ENCODE measurements at regions not wholly inside any gene's neighbourhood (a gene's known extent, or its start where the extent isn't known, plus 50 kb on each side); places are given as distances from the start of the nearest gene placed in this dataset.

- DNase-seq: no peak
Measured at GRCh38 chr9:79127661-79128060, 444.1 kb upstream of the TLE4 start.

GRCh38 chr9:79129865-79130480 is 441.8 kb upstream of the TLE4 start:
- DNase-seq: no peak

GRCh38 chr9:79131246-79131774 is 440.5 kb upstream of the TLE4 start:
- no peak for DNase-seq

- DNase-seq: no peak
Measured at GRCh38 chr9:79131824-79132377, 439.9 kb upstream of the TLE4 start.

DNA sequence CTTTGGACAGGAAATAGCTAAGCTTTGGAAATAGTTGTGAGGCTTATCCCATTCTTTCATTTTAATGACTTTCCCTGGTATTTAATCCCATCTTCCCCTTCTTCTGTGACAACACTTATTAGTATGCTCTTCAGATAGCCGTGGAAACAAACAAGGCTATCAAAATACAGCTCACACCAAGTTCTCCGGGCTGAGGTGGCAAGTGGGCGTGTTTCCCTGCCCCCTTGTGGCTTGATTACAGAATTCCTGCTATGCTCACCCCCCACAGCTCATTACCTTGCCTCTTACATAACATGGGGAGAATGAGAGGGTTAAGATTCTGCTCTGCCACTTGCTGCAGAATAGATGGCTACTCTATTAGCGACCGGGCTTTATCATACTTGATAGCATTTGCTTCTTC is 437.1 kb upstream of the TLE4 start:
- DNase-seq: no peak

GRCh38 chr9:79135681-79136415 is 435.9 kb upstream of the TLE4 start:
- no peak for DNase-seq

DNA sequence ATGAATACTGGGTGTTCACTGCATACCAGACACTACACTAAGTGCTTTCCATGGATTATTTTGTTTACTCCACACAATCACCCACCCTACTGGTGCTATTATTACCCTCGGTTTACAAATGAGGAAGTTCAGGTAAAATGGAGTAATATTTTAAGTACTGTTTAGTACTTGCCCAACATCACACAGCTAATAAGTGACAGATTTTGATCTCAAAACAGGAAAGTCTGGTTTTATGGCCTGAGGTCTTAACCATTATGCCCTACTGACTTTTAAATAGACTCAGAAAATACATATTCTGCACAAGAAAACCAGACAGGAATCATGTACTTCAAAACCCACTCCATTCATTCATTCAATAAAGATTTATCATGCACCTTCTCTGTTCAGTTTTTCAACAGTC is 431.0 kb upstream of the TLE4 start:
- DNase-seq: no peak

DNA sequence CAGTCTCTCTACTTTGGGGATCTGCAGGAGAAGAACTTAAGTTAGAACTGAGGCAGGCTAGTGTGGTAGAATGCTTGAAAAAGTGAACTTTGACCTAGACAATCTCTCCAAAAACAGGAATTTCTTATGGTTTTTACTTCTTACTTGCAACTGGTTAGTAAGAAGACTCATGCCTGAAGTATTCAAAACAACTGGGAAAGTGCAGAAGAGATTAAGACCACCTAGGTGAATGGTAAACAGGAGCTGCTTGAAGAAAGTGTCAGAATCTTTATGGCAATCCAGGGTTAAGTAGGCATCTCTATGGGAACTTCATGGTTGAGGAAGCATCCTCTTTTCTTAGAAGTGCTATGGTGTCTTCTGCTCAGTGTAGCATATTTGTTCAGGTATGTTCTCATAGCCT is 428.6 kb upstream of the TLE4 start:
- DNase-seq: no peak

DNA sequence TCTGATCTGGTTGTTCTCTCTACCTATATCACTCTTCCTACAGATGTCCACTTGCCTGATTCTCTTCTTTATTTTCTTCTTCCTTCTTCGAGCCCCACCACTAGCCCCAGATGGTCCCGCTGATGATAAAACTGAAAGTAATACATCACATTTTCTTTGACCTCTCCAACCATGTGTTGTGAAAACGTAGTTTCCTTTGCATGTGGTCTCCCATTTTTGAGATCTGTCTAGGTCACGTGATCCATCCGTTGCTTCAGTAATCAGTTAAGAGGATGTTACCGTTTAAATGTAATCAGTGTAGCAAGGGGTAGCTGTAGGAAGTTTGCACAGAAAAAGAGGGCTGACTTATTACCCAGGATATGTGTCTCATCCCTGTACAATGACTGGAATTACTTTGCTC is 426.3 kb upstream of the TLE4 start:
- no peak for DNase-seq

DNA sequence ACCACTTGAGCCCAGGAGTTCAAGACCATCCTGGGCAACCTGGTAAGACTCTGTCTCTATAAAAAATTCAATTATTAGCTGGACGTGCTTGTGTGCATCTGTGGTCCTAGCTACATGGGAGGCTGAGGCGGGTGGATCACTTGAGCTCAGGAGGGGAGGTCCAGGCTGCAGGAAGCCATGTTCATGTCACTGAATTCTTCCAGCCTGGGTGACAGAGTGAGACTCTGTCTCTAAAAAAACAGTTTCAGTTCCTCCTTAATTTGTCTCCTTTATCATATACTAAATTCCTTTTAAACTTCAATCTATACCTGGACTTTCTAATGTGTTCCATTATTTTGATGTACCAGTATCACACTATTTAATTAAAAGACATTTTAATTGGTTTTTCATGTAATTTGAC is 422.2 kb upstream of the TLE4 start:
- no peak for DNase-seq

DNA sequence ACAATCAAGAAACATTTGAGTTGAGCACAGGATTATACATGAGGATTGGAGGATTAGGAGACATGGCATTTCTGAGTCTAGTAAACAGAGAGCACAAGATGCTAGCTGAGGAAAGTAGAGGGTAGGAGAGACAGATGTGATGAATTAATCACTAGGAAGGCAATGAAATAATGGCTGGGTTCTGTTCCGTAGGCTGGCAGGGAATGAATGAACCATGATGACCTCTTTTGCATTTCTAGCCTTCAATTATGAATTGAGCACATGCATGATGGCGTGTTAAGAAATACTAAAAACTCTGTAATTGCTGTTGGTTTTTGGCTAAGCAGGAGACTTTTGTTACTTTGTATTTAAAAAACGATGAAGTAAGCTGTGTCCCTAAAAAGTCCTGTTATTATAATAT is 420.0 kb upstream of the TLE4 start:
- DNase-seq: no peak

DNA sequence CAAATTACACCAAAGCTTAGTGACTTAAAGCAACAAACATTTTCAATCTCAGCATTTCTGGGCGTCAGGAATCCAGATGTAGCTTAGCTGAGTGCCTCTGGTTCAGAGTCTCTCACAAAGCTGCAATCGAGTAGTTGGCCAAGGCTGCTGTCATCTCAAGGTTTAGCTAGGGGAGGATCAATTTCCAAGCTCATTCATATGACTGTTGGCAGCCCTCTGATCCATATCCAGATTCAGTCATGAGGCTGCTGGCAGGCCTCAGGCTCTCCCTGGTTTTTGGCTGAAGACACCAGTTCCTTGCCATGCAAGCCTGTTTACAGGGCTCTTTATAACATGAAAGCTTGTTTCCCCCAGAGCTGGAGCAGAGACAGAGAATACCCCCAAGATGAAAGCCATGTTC is 419.5 kb upstream of the TLE4 start:
- DNase-seq: no peak

- no peak for DNase-seq
Measured at GRCh38 chr9:79154806-79155205, 417.0 kb upstream of the TLE4 start.

DNA sequence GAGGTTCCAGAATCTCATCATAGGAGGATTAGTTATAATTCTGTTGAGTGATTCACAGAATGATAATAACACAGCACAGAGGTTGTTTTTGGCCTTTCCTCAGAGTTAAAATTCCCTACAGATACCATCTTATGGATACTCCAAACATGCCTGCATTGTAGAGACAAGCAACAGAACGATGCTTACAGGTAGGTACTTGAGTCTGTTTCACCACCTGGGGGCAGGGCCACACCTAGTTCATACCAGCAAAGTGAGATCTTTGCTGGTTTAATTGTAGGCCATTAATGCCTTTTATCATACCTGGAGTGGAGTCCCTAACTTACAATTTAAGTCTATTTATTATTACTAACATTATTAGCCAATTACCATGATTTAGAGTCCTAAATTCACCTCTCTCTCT is 416.5 kb upstream of the TLE4 start:
- no peak for DNase-seq

DNA sequence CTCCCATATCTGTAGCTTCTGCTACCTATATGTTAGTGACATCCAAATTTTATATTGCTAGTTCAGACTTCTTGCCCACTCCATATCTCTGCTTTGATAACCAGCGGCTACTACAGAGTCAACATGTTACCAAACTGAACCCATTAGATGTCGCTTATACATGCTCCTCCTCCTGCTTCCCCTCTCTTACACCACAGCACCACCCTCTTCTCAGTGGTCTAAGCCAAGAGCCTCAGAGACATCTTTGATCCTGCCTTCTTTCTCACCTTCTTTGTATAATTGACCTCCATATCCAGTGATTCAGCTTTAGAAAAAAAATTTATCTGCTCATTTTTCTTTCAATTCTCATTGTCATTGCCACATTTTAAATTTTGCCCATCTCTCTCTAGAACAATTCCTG is 408.2 kb upstream of the TLE4 start:
- no peak for DNase-seq

DNA sequence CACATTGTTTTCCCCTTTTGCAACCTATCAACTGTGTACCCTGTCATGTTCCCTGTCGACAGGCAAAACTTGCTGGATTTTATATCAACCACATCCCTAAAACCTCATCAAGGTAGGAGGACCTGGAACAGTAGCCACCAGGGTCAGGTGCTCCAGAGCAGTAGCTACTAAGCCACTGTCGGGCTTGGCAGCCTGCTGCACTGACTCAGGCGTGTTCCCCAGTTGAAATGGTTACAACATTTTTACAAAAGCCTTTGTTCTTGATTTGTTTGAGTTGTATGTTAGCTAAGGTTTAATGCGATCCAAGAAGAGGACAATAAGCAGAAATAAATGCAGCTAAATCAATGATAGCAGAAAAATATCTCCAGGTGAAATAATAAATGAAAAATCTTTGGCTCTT is 407.4 kb upstream of the TLE4 start:
- DNase-seq: no peak

GRCh38 chr9:79165020-79165780 is 406.6 kb upstream of the TLE4 start:
- no peak for DNase-seq

GRCh38 chr9:79166005-79166404 is 405.8 kb upstream of the TLE4 start:
- DNase-seq: no peak

- no peak for DNase-seq
Measured at GRCh38 chr9:79170643-79171042, 401.1 kb upstream of the TLE4 start.

- DNase-seq: no peak
Measured at GRCh38 chr9:79173932-79174331, 397.8 kb upstream of the TLE4 start.

DNA sequence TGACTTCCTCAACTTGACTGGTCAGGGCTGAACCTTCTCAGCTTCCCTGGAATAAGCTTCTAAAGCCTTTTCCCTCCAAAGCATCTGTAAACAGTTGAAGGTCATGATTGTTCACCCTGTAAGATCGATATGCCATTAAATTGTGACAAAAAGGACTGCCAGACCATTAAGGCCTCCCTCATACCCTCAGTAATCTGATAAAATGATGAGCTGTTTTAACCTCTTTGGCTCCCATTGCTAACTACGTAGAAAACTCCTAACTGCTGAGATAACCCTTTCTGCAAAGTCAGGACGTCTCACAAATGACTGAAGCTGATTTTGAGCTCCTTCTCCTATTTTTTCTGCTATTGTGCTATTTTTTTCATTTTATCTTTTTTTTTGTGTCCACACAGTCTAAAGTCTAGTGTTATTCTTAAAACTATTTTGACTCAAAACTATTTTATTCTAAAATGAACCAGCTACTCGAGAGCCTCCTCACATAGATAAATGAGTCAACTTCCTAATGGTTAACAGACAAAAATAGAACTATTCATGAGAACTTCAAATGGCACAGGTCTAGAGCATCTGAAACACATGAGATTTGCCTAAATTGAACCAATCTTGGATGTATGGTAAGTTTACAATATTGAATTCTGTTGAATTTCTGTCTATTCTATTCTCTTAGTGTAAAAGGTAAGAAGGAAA is 395.6 kb upstream of the TLE4 start:
- no peak for DNase-seq

- no peak for DNase-seq
Measured at GRCh38 chr9:79184831-79185230, 386.9 kb upstream of the TLE4 start.

GRCh38 chr9:79185866-79186265 is 385.9 kb upstream of the TLE4 start:
- no peak for DNase-seq
